Keratinocyte (primary cell): ENCODE measurements at regions not wholly inside any gene's neighbourhood (a gene's known extent, or its start where the extent isn't known, plus 50 kb on each side); places are given as distances from the start of the nearest gene placed in this dataset.

Source experiments
- EZH2 ChIP-seq: IDR thresholded peaks from one replicate; pipeline ENCODE4 v1.6.1; 2012; ENCODE audit warnings: inconsistent platforms, mild to moderate bottlenecking, low read length, moderate library complexity
- TF ChIP-seq, protein P1 (sequence below), 3 experiments: IDR thresholded peaks in 1 of 3; conservative IDR thresholded peaks in 1 of 3; optimal IDR thresholded peaks in 1 of 3; 2 replicates in 2 of 3; 3 replicates in 1 of 3; pipeline versions ENCODE3 to v1.5.1; 2011; ENCODE audit warnings: low read length in 3 of 3, mild to moderate bottlenecking in 3 of 3, moderate library complexity in 2 of 3, control low read depth in 1 of 3, inconsistent platforms in 1 of 3; ENCODE audit not compliant: insufficient read depth in 2 of 3; ENCODE audit errors: extremely low read depth in 1 of 3

DNA sequence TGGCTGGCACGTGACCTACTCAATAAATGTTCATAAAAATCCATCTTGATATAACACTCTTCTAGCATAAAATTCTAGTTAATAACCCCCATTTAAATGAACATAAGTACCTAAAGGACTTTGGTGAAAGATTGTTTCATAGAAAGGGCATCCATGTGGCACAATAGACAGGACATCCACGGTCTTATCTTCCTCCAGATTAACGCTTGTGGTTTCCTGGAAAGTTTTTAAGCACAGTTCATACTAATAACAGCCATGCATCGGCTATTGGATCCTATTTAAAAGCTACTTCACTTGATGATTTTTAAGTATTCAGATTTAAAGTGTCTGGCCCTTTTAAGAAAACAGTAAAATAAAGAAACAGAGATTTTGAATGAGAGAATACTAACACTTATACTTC is 288.3 kb downstream of the AHR start:
- TF ChIP-seq, protein P1, sequence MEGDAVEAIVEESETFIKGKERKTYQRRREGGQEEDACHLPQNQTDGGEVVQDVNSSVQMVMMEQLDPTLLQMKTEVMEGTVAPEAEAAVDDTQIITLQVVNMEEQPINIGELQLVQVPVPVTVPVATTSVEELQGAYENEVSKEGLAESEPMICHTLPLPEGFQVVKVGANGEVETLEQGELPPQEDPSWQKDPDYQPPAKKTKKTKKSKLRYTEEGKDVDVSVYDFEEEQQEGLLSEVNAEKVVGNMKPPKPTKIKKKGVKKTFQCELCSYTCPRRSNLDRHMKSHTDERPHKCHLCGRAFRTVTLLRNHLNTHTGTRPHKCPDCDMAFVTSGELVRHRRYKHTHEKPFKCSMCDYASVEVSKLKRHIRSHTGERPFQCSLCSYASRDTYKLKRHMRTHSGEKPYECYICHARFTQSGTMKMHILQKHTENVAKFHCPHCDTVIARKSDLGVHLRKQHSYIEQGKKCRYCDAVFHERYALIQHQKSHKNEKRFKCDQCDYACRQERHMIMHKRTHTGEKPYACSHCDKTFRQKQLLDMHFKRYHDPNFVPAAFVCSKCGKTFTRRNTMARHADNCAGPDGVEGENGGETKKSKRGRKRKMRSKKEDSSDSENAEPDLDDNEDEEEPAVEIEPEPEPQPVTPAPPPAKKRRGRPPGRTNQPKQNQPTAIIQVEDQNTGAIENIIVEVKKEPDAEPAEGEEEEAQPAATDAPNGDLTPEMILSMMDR (optimal IDR thresholded peaks at IDR 0.05 in 1 of 3, IDR thresholded peaks at IDR 0.05 in 1 of 3, conservative IDR thresholded peaks at IDR 0.05 in 1 of 3; ENCODE audit: extremely low read depth in 1 of 3, insufficient read depth in 2 of 3, low read length in 3 of 3): no peak
- TF ChIP-seq EZH2: no peak
